ENCODE measurements at regions not wholly inside any gene's neighbourhood (a gene's known extent, or its start where the extent isn't known, plus 50 kb on each side); places are given as distances from the start of the nearest gene placed in this dataset.

GRCh38 chr9:129285979-129286772 is 108.1 kb upstream of the IER5L start:
- no peak for TF ChIP-seq CTCF (IDR thresholded peaks at IDR 0.05; ENCODE audit: control extremely low read depth, extremely low read depth)
- H3K4me3 ChIP-seq = no peak overlapping the region
- H3K9me3 ChIP-seq (ENCODE audit: control insufficient read depth in 4 of 4, insufficient read depth in 3 of 4, low read length in 3 of 4) = no peaks in the 10 kb centered on the region
- peaks cover 0 to 13% (median 0%) of the 10 kb centered on the region in 5 donors for H3K4me1 ChIP-seq (ENCODE audit: control insufficient read depth in 5 of 5, insufficient read depth in 5 of 5, low read length in 5 of 5)
- no peak for ATAC-seq (ENCODE audit: insufficient read depth, low FRiP score)
- DNase-seq = no peak
- H3K36me3 ChIP-seq (ENCODE audit: control insufficient read depth in 4 of 4, insufficient read depth in 4 of 4, low read length in 4 of 4) = peaks cover 0 to 7% (median 0%) of the 10 kb centered on the region in 4 donors
- H3K9ac ChIP-seq (ENCODE audit: insufficient read depth in 1 of 2, low read length in 2 of 2) = no peak overlapping the region
- WGBS, 2 donors = 87 to 94% methylated on average over 23 of the region's 23 CpGs
- no peak overlapping the region for H3K27ac ChIP-seq (ENCODE audit: low read depth in 1 of 2, low read length in 1 of 2)
- H3K27me3 ChIP-seq (ENCODE audit: control insufficient read depth in 3 of 3, insufficient read depth in 3 of 3, low read length in 2 of 3) = no peaks in the 10 kb centered on the region

- Histone ChIP-seq H3K9ac (ENCODE audit: insufficient read depth in 1 of 2, low read length in 2 of 2) (no peak overlapping the region), H3K36me3 (ENCODE audit: control insufficient read depth in 4 of 4, insufficient read depth in 4 of 4, low read length in 4 of 4) (peaks cover 0 to 7% (median 0%) of the 10 kb centered on the region in 4 donors), H3K9me3 (ENCODE audit: control insufficient read depth in 4 of 4, insufficient read depth in 3 of 4, low read length in 3 of 4) (no peaks in the 10 kb centered on the region), H3K27me3 (ENCODE audit: control insufficient read depth in 3 of 3, insufficient read depth in 3 of 3, low read length in 2 of 3) (no peaks in the 10 kb centered on the region), H3K4me1 (ENCODE audit: control insufficient read depth in 5 of 5, insufficient read depth in 5 of 5, low read length in 5 of 5) (peaks cover 0 to 14% (median 0%) of the 10 kb centered on the region in 5 donors), H3K27ac (ENCODE audit: low read depth in 1 of 2, low read length in 1 of 2) (no peak overlapping the region), H3K4me3 (no peak overlapping the region)
- no peak for DNase-seq
- no peak for ATAC-seq (ENCODE audit: insufficient read depth, low FRiP score)
- 93% methylated on average over 7 of the region's 7 CpGs for WGBS, 2 donors
- no peak for TF ChIP-seq CTCF (IDR thresholded peaks at IDR 0.05; ENCODE audit: control extremely low read depth, extremely low read depth)
Observed at GRCh38 chr9:129285382-129285781, 107.3 kb upstream of the IER5L start.

GRCh38 chr9:129284607-129285291 is 106.7 kb upstream of the IER5L start:
- Histone ChIP-seq H3K27ac (ENCODE audit: low read depth in 1 of 2, low read length in 1 of 2) (no peak overlapping the region), H3K4me3 (no peak overlapping the region), H3K9me3 (ENCODE audit: control insufficient read depth in 4 of 4, insufficient read depth in 3 of 4, low read length in 3 of 4) (no peaks in the 10 kb centered on the region), H3K27me3 (ENCODE audit: control insufficient read depth in 3 of 3, insufficient read depth in 3 of 3, low read length in 2 of 3) (no peaks in the 10 kb centered on the region), H3K4me1 (ENCODE audit: control insufficient read depth in 5 of 5, insufficient read depth in 5 of 5, low read length in 5 of 5) (peaks cover 0 to 14% (median 0%) of the 10 kb centered on the region in 5 donors), H3K36me3 (ENCODE audit: control insufficient read depth in 4 of 4, insufficient read depth in 4 of 4, low read length in 4 of 4) (peaks cover 0 to 7% (median 0%) of the 10 kb centered on the region in 4 donors), H3K9ac (ENCODE audit: insufficient read depth in 1 of 2, low read length in 2 of 2) (no peak overlapping the region)
- TF ChIP-seq CTCF (IDR thresholded peaks at IDR 0.05; ENCODE audit: control extremely low read depth, extremely low read depth) = no peak
- DNase-seq = no peak
- ATAC-seq (ENCODE audit: insufficient read depth, low FRiP score) = no peak
- 93 to 95% methylated on average over 12 to 14 of the region's 14 CpGs for WGBS, 2 donors

Measured in lung (tissue), 11 donors.